ENCODE measurements at regions not wholly inside any gene's neighbourhood (a gene's known extent, or its start where the extent isn't known, plus 50 kb on each side); places are given as distances from the start of the nearest gene placed in this dataset.

- no peak overlapping the region for H3K4me3 ChIP-seq (ENCODE audit: low read depth, low read length)
- TF ChIP-seq CTCF (IDR thresholded peaks at IDR 0.05; ENCODE audit: low read depth, low read length, missing control alignments) = no peak
- no peak for DNase-seq (ENCODE audit: low read depth)
These were observed 859.1 kb downstream of the SLITRK6 start for GRCh38 chr13:84940167-84940566.

GRCh38 chr13:84934911-84935310 is 864.3 kb downstream of the SLITRK6 start:
- no peak for TF ChIP-seq CTCF (IDR thresholded peaks at IDR 0.05; ENCODE audit: low read depth, low read length, missing control alignments)
- H3K4me3 ChIP-seq (ENCODE audit: low read depth, low read length) = no peak overlapping the region
- DNase-seq (ENCODE audit: low read depth) = no peak

GRCh38 chr13:84933797-84934196 is 865.4 kb downstream of the SLITRK6 start:
- no peak for DNase-seq (ENCODE audit: low read depth)
- TF ChIP-seq CTCF (IDR thresholded peaks at IDR 0.05; ENCODE audit: low read depth, low read length, missing control alignments) = no peak
- H3K4me3 ChIP-seq (ENCODE audit: low read depth, low read length) = no peak overlapping the region

GRCh38 chr13:84931264-84931663 is 868.0 kb downstream of the SLITRK6 start:
- no peak overlapping the region for H3K4me3 ChIP-seq (ENCODE audit: low read depth, low read length)
- TF ChIP-seq CTCF (IDR thresholded peaks at IDR 0.05; ENCODE audit: low read depth, low read length, missing control alignments) = no peak
- no peak for DNase-seq (ENCODE audit: low read depth)

GRCh38 chr13:84927442-84928169 is 871.6 kb downstream of the SLITRK6 start:
- DNase-seq (ENCODE audit: low read depth) = no peak
- TF ChIP-seq CTCF (IDR thresholded peaks at IDR 0.05; ENCODE audit: low read depth, low read length, missing control alignments) = no peak
- no peak overlapping the region for H3K4me3 ChIP-seq (ENCODE audit: low read depth, low read length)

GRCh38 chr13:84925443-84925842 is 873.8 kb downstream of the SLITRK6 start:
- H3K4me3 ChIP-seq (ENCODE audit: low read depth, low read length) = no peak overlapping the region
- no peak for TF ChIP-seq CTCF (IDR thresholded peaks at IDR 0.05; ENCODE audit: low read depth, low read length, missing control alignments)
- DNase-seq (ENCODE audit: low read depth) = no peak

- DNase-seq (ENCODE audit: low read depth) = no peak
- no peak overlapping the region for H3K4me3 ChIP-seq (ENCODE audit: low read depth, low read length)
- no peak for TF ChIP-seq CTCF (IDR thresholded peaks at IDR 0.05; ENCODE audit: low read depth, low read length, missing control alignments)
These were observed 875.4 kb downstream of the SLITRK6 start for GRCh38 chr13:84923831-84924230.

Data from GM12864 (cell line).